ENCODE measurements at regions not wholly inside any gene's neighbourhood (a gene's known extent, or its start where the extent isn't known, plus 50 kb on each side); places are given as distances from the start of the nearest gene placed in this dataset.

GRCh38 chr4:129220254-129220653 is 124.3 kb downstream of the C4orf33 start:
- TF ChIP-seq SUZ12 (IDR thresholded peaks at IDR 0.05; ENCODE audit: extremely low read depth, insufficient read depth, insufficient read length) (no peak), YY1 (IDR thresholded peaks at IDR 0.05; ENCODE audit: insufficient read depth, insufficient read length) (no peak)
